ENCODE measurements at regions not wholly inside any gene's neighbourhood (a gene's known extent, or its start where the extent isn't known, plus 50 kb on each side); places are given as distances from the start of the nearest gene placed in this dataset.

GRCh38 chr4:159719531-159719930 lies 616.7 kb downstream of the RAPGEF2 start:
- ChIA-PET CTCF (ENCODE audit: low intra/inter-chr PET ratio, low total read pairs) (no interaction called here), POLR2A (no interaction called here)
- H3K9me3 ChIP-seq (ENCODE audit: low read length), result no peaks in the 10 kb centered on the region
- no peak overlapping the region for H3K4me2 ChIP-seq (ENCODE audit: low read depth, low read length)
- FAIRE-seq, result no peak
- H3K27ac ChIP-seq (ENCODE audit: extremely low read length, insufficient read depth, low read length), result no peak overlapping the region
- H3K4me3 ChIP-seq (replicated peaks in 1 of 3; ENCODE audit: insufficient read depth in 1 of 3, low read depth in 2 of 3, low read length in 3 of 3), result no peak overlapping the region
- no peaks in the 10 kb centered on the region for H3K27me3 ChIP-seq (ENCODE audit: control insufficient read depth in 1 of 2, insufficient read depth in 2 of 2, low read length in 2 of 2)
- no peak for ATAC-seq
- no peak overlapping the region for H3K9ac ChIP-seq (ENCODE audit: insufficient read depth, low read depth, low read length)
- TF ChIP-seq PHF5A (CRISPR knock-in tag; IDR thresholded peaks at IDR 0.05; ENCODE audit: low read depth, unreplicated experiment) (no peak), ZNF678 (CRISPR knock-in tag; IDR thresholded peaks at IDR 0.05) (no peak), LCORL (IDR thresholded peaks at IDR 0.05) (no peak), LCORL (CRISPR knock-in tag; IDR thresholded peaks at IDR 0.05) (no peak), ZZZ3 (CRISPR knock-in tag; IDR thresholded peaks at IDR 0.05; ENCODE audit: borderline replicate concordance) (no peak), HOXA5 (CRISPR knock-in tag; IDR thresholded peaks at IDR 0.05) (no peak), ARNT (IDR thresholded peaks at IDR 0.05) (no peak), GMEB2 (CRISPR knock-in tag; IDR thresholded peaks at IDR 0.05; ENCODE audit: low read depth) (no peak)
- TF ChIP-seq, protein P1, sequence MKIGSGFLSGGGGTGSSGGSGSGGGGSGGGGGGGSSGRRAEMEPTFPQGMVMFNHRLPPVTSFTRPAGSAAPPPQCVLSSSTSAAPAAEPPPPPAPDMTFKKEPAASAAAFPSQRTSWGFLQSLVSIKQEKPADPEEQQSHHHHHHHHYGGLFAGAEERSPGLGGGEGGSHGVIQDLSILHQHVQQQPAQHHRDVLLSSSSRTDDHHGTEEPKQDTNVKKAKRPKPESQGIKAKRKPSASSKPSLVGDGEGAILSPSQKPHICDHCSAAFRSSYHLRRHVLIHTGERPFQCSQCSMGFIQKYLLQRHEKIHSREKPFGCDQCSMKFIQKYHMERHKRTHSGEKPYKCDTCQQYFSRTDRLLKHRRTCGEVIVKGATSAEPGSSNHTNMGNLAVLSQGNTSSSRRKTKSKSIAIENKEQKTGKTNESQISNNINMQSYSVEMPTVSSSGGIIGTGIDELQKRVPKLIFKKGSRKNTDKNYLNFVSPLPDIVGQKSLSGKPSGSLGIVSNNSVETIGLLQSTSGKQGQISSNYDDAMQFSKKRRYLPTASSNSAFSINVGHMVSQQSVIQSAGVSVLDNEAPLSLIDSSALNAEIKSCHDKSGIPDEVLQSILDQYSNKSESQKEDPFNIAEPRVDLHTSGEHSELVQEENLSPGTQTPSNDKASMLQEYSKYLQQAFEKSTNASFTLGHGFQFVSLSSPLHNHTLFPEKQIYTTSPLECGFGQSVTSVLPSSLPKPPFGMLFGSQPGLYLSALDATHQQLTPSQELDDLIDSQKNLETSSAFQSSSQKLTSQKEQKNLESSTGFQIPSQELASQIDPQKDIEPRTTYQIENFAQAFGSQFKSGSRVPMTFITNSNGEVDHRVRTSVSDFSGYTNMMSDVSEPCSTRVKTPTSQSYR (CRISPR knock-in tag; IDR thresholded peaks at IDR 0.05; ENCODE audit: borderline replicate concordance), result no peak
- intact Hi-C loops (cut with micrococcal nuclease; ENCODE audit: unreplicated experiment), result no loop called here
- H4K20me1 ChIP-seq (ENCODE audit: insufficient read depth, low read length), result no peaks in the 10 kb centered on the region
- H3K79me2 ChIP-seq (ENCODE audit: insufficient read depth, low read length), result no peaks in the 10 kb centered on the region
- no peaks in the 10 kb centered on the region for H3K4me1 ChIP-seq (ENCODE audit: insufficient read depth, low read length)
- no peak for DNase-seq (ENCODE audit: low spot score)
- in situ Hi-C loops (cut with HindIII; ENCODE audit: extremely low pct_ligation_motif_present, low pct_unique_long_range_greater_than_20kb), result no loop called here
- H2AFZ ChIP-seq (ENCODE audit: low read length), result no peak overlapping the region
- H3K36me3 ChIP-seq (replicated peaks in 1 of 2; ENCODE audit: control insufficient read depth in 1 of 2, insufficient read depth in 2 of 2, low read length in 2 of 2), result no peaks in the 10 kb centered on the region
- no TSS peak for BruUV-seq (replicated peaks)
